SJCRH30 (cell line): ENCODE measurements at regions not wholly inside any gene's neighbourhood (a gene's known extent, or its start where the extent isn't known, plus 50 kb on each side); places are given as distances from the start of the nearest gene placed in this dataset.

Experiments
- DNase-seq, 2 experiments: peaks; one replicate each; pipeline ENCODE4 v3.0.0-alpha.2; 2015 to 2020
- H3K27ac ChIP-seq: fragments of 250-450 bp; sonication (Bioruptor Pico); 2 replicates; pipeline ENCODE4 v1.5.1; 2020; ENCODE audit warnings: mild to moderate bottlenecking, moderate library complexity
- H3K27me3 ChIP-seq: fragments of 250-450 bp; sonication (Bioruptor Pico); 2 replicates; pipeline ENCODE4 v1.5.1; 2020; ENCODE audit warnings: mild to moderate bottlenecking, moderate library complexity
- H3K36me3 ChIP-seq: fragments of 250-450 bp; sonication (Bioruptor Pico); 2 replicates; pipeline ENCODE4 v1.5.1; 2020; ENCODE audit warnings: mild to moderate bottlenecking, moderate library complexity
- H3K4me1 ChIP-seq: fragments of 250-450 bp; sonication (Bioruptor Pico); 2 replicates; pipeline ENCODE4 v1.5.1; 2020; ENCODE audit warnings: mild to moderate bottlenecking, moderate library complexity
- H3K4me3 ChIP-seq: fragments of 250-450 bp; sonication (Bioruptor Pico); 2 replicates; pipeline ENCODE4 v1.5.1; 2020; ENCODE audit warnings: mild to moderate bottlenecking, moderate library complexity
- H3K9me3 ChIP-seq: fragments of 250-450 bp; sonication (Bioruptor Pico); replicated peaks from 2 replicates; pipeline ENCODE4 v1.5.1; 2020; ENCODE audit warnings: mild to moderate bottlenecking, moderate library complexity

GRCh38 chr2:236687296-236687965, 117.8 kb downstream of the ACKR3 start:
- Histone ChIP-seq H3K27ac (no peak overlapping the region), H3K4me1 (peaks cover 40% of the 10 kb centered on the region), H3K4me3 (no peak overlapping the region), H3K27me3 (no peaks in the 10 kb centered on the region), H3K9me3 (no peaks in the 10 kb centered on the region), H3K36me3 (no peaks in the 10 kb centered on the region)
- no peak for DNase-seq

DNA sequence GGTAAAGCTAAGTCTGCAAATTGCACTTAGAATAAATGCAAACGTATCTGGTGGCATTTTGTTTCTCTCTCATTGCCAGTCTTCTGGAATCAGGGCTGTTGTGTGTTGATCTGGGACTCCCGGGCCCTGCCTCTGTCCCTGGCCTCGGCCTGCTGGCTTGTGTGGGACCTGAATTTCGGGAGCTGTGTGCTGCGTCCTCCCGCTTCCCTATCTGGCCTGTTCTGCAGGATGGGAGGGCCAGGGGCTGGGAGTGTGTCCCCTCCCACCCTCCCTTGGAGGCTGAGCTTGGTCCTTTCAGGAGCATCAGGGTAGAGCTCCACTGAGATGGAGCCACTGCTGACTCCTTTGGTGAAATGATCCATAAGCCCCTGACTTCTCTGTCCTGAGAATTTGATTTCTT, 118.5 kb downstream of the ACKR3 start:
- no peak for DNase-seq
- Histone ChIP-seq H3K4me1 (peaks cover 41% of the 10 kb centered on the region), H3K36me3 (no peaks in the 10 kb centered on the region), H3K9me3 (no peaks in the 10 kb centered on the region), H3K27me3 (no peaks in the 10 kb centered on the region), H3K27ac (no peak overlapping the region), H3K4me3 (no peak overlapping the region)

DNA sequence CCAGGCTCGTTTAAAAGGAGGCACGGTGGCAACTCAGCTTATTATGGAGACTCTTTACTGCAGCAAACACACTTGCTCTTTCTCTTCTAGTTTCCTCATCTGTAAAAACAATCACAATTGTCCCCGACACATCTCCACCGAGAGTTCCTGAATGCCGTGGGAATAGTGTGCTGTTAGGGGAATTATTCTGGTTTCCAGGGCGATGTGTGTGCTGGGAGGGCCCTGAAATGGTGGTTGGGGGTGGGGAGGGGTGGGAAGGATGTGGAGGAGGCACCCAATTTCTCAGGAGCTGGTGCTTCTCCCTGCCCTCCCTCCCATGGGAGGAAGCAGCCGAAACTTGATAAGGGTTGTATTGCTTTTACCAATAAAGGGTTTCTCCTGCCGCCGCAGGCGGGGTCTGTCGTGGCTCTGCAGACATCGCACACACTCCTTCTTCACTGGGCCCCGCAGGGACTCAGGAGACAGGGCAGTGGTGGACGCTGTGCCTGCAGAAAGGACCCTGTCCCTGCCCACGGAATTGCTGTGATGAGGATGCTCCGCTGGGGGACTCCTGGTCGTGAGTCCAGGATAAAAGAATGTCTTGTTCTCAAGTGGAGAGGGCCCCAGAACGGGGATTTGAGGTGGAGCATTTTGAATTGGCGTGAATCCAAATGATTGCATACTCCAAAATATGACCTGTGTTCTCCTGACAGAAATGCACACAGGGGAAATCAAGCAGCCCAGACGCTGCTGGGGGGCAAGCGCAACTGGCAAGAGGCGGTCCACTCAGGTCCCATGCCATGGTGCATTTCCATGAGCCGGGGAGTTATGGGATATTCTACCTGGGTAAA, 119.2 kb downstream of the ACKR3 start:
- Histone ChIP-seq H3K27me3 (no peaks in the 10 kb centered on the region), H3K4me3 (peak overlapping the region; percentile 6; the same call in 1 of the 2 replicates), H3K9me3 (no peaks in the 10 kb centered on the region), H3K36me3 (no peaks in the 10 kb centered on the region), H3K27ac (no peak overlapping the region), H3K4me1 (peaks cover 41% of the 10 kb centered on the region)
- DNase-seq = peak; percentile 55 to 65

GRCh38 chr2:236689393-236689700, 119.7 kb downstream of the ACKR3 start:
- H3K4me3 ChIP-seq = no peak overlapping the region
- peaks cover 41% of the 10 kb centered on the region for H3K4me1 ChIP-seq
- no peak for DNase-seq
- H3K9me3 ChIP-seq = no peaks in the 10 kb centered on the region
- no peak overlapping the region for H3K27ac ChIP-seq
- H3K27me3 ChIP-seq = no peaks in the 10 kb centered on the region
- H3K36me3 ChIP-seq = no peaks in the 10 kb centered on the region

GRCh38 chr2:236689981-236690380, 120.4 kb downstream of the ACKR3 start:
- no peak overlapping the region for H3K27ac ChIP-seq
- H3K4me1 ChIP-seq = peaks cover 41% of the 10 kb centered on the region
- H3K36me3 ChIP-seq = no peaks in the 10 kb centered on the region
- H3K9me3 ChIP-seq = no peaks in the 10 kb centered on the region
- no peak overlapping the region for H3K4me3 ChIP-seq
- DNase-seq = no peak
- no peaks in the 10 kb centered on the region for H3K27me3 ChIP-seq

DNA sequence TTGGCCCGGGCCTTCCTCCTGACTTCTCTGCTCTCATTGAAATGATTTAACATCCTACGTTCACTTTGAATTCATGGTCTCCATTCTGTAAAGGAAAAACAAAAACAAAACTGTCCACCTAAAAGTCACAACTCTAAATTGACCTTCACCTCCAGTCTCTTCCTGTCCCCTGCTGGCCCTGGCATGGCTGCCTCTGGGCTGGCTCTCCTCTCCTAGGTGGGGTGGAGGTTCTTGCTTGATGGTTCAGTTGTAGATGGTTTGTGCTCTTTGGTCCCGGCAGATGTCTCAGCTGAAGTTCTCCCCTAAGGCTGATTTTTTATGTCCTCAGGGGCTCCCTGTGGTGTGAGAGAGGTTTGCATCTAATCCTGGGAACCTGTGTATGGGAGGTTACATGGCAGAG, 121.1 kb downstream of the ACKR3 start:
- peak in 1 of 2 experiments; percentile 36 for DNase-seq
- H3K36me3 ChIP-seq = no peaks in the 10 kb centered on the region
- no peak overlapping the region for H3K4me3 ChIP-seq
- H3K27ac ChIP-seq = no peak overlapping the region
- no peaks in the 10 kb centered on the region for H3K9me3 ChIP-seq
- H3K4me1 ChIP-seq = peaks cover 41% of the 10 kb centered on the region
- no peaks in the 10 kb centered on the region for H3K27me3 ChIP-seq

- H3K9me3 ChIP-seq = no peaks in the 10 kb centered on the region
- H3K4me3 ChIP-seq = no peak overlapping the region
- peak; percentile 85 to 87 for DNase-seq
- no peaks in the 10 kb centered on the region for H3K27me3 ChIP-seq
- peak overlapping the region; percentile 49 for H3K27ac ChIP-seq
- no peaks in the 10 kb centered on the region for H3K36me3 ChIP-seq
- peaks cover 39% of the 10 kb centered on the region for H3K4me1 ChIP-seq
Measured at GRCh38 chr2:236691799-236692167, 122.2 kb downstream of the ACKR3 start.

GRCh38 chr2:236692937-236693336, 123.3 kb downstream of the ACKR3 start:
- Histone ChIP-seq H3K9me3 (no peaks in the 10 kb centered on the region), H3K4me3 (no peak overlapping the region), H3K36me3 (no peaks in the 10 kb centered on the region), H3K27ac (no peak overlapping the region), H3K27me3 (no peaks in the 10 kb centered on the region), H3K4me1 (peaks cover 38% of the 10 kb centered on the region)
- DNase-seq = no peak

GRCh38 chr2:236693531-236693930, 123.9 kb downstream of the ACKR3 start:
- DNase-seq = no peak
- Histone ChIP-seq H3K27me3 (no peaks in the 10 kb centered on the region), H3K4me1 (peaks cover 36% of the 10 kb centered on the region), H3K27ac (no peak overlapping the region), H3K4me3 (no peak overlapping the region), H3K9me3 (no peaks in the 10 kb centered on the region), H3K36me3 (no peaks in the 10 kb centered on the region)

- Histone ChIP-seq H3K27ac (no peak overlapping the region), H3K4me3 (no peak overlapping the region), H3K4me1 (peaks cover 28% of the 10 kb centered on the region), H3K27me3 (no peaks in the 10 kb centered on the region), H3K36me3 (no peaks in the 10 kb centered on the region), H3K9me3 (no peaks in the 10 kb centered on the region)
- DNase-seq = no peak
Measured at GRCh38 chr2:236694146-236694888, 124.7 kb downstream of the ACKR3 start.

GRCh38 chr2:236696834-236697233, 127.2 kb downstream of the ACKR3 start:
- Histone ChIP-seq H3K9me3 (no peaks in the 10 kb centered on the region), H3K27ac (no peak overlapping the region), H3K27me3 (no peaks in the 10 kb centered on the region), H3K36me3 (no peaks in the 10 kb centered on the region), H3K4me1 (peaks cover 7% of the 10 kb centered on the region), H3K4me3 (no peak overlapping the region)
- no peak for DNase-seq

GRCh38 chr2:236698016-236698627, 128.5 kb downstream of the ACKR3 start:
- Histone ChIP-seq H3K27ac (no peak overlapping the region), H3K36me3 (no peaks in the 10 kb centered on the region), H3K9me3 (no peaks in the 10 kb centered on the region), H3K4me1 (no peaks in the 10 kb centered on the region), H3K4me3 (no peak overlapping the region), H3K27me3 (no peaks in the 10 kb centered on the region)
- DNase-seq = no peak

DNA sequence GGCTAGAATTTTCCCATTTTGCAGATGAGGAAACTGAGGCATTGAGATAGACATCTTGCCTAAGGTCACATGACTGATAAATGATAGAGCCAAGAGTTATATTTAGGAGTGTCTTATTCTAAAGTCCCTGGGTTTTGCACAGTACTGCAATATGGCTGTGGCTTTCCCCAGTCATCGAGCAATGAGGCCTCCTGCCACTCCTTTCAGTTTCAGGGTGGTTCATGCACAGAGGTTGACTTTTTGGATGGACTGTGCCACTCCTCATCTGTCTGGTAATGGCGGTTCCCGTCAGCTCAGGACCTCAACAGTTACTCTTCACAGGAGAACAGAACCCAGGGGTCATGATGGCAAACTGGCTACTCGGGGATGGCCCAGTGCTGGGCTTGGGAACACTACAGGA, 131.1 kb downstream of the ACKR3 start:
- DNase-seq = no peak
- Histone ChIP-seq H3K4me1 (no peaks in the 10 kb centered on the region), H3K36me3 (no peaks in the 10 kb centered on the region), H3K9me3 (no peaks in the 10 kb centered on the region), H3K27ac (no peak overlapping the region), H3K27me3 (no peaks in the 10 kb centered on the region), H3K4me3 (no peak overlapping the region)

DNA sequence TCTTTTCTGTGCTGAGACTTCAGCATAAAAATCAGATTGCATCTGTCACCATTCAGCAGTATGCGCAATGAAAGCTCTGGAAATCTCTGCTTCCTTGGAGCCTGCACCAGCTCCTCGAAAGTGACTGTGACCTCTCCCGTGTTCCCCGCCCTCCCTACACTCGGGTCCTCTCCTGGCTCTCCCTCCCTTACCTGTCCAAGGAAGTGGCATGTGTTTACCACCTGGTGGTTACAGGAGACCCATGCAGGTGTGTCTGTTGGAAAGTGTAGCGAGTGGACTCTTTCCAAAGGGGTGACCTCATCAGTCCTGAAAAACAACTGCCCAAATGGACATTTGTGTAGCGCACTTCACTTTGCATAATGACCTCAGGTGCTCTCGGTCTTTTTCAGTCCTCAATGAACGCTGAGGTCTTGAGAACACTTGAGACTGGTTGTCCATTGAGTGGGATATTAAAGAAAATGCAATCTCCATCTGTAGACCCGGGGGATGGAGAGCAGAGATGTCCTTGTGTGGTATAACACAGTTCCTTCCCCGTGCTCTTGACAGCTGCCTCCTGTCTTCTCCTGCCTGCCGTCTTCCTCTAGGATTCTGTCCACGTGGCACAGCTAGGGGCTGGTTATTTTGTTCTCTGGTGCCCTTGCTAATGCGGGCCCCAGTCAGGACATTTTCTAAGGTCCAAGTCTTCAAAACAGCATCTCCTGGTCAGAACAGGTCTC, 133.2 kb downstream of the ACKR3 start:
- DNase-seq = no peak

More for the DNA sequence above, 133.2 kb downstream of the ACKR3 start:
- no peaks in the 10 kb centered on the region for H3K36me3 ChIP-seq
- peaks cover 4% of the 10 kb centered on the region; the same call in 1 of the 2 replicates for H3K9me3 ChIP-seq
- no peaks in the 10 kb centered on the region for H3K4me1 ChIP-seq
- H3K4me3 ChIP-seq = no peak overlapping the region
- no peak overlapping the region for H3K27ac ChIP-seq
- no peaks in the 10 kb centered on the region for H3K27me3 ChIP-seq
